ENCODE measurements at regions not wholly inside any gene's neighbourhood (a gene's known extent, or its start where the extent isn't known, plus 50 kb on each side); places are given as distances from the start of the nearest gene placed in this dataset.

DNA sequence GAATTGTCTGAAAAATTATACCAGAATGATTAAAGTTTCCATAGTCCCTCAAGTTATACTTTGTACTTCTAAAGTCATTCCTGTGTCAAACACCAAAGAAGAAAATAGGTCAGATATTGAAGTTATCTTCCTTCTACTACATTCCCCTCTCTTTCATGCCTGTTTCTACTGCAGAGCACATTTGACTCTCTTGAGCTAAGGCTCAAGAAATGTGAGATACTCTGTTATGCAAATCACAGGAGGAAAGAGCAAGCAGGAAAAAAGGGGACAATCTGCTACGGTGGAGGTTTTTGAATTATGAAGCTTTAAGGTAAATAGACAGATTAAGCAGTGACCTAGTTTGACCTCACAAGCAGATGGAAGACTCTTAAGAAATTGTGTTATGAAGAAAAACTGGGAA is 198.9 kb upstream of the LDB2 start:
- DNase-seq: no peak

DNA sequence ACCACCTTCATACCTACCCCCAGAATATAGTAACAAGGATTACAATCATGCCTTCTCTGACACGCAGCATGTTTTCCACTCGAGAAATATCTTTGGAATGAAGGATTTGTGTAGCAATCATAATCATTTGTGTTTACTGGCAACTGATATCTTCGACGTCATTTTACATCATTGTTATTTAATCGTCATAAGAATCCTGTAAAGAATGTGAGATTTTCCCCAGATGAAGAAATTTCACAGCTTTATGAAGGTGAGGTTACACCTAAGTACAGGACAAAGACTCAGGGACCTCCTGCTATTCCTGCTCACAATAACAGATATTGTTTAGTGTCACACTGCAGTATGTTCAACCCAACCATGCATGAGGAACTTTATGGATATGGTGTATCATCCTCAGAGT is 198.2 kb upstream of the LDB2 start:
- DNase-seq: no peak

DNA sequence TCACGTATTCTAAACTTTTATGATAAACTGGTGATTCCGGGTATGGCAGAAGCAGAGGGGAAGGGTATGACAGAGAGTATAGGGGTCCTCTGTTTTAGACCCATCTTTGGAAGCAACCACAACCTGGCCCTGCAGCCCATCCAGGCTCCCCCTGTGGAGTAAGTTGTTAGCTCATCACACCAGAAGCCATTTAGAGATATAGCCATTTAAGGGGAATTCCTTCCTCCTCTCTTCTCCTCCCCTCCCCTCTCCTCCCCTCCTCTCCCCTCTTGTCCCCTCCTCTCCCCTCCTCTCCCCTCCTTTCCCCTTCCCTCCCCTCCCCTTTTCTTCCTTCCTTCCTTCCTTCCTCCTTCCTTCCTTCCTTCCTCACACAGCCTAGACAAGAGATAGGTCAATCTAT is 197.3 kb upstream of the LDB2 start:
- DNase-seq: no peak

DNA sequence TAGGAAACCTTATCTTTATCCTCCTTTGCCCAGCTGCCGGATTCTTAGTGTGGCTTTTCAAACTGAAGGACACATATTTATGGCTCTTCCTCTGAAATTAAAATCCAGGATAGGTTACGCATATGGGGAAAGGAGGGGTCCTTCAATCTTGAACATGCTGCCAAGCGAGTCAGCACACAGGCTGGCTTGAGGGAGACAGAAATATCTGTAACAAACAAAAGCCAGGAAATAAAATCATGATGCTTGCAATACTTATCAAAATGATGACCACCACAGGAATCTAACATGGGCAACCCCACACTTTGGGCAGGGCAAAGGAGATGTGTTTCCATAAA is 196.4 kb upstream of the LDB2 start:
- no peak for DNase-seq

DNA sequence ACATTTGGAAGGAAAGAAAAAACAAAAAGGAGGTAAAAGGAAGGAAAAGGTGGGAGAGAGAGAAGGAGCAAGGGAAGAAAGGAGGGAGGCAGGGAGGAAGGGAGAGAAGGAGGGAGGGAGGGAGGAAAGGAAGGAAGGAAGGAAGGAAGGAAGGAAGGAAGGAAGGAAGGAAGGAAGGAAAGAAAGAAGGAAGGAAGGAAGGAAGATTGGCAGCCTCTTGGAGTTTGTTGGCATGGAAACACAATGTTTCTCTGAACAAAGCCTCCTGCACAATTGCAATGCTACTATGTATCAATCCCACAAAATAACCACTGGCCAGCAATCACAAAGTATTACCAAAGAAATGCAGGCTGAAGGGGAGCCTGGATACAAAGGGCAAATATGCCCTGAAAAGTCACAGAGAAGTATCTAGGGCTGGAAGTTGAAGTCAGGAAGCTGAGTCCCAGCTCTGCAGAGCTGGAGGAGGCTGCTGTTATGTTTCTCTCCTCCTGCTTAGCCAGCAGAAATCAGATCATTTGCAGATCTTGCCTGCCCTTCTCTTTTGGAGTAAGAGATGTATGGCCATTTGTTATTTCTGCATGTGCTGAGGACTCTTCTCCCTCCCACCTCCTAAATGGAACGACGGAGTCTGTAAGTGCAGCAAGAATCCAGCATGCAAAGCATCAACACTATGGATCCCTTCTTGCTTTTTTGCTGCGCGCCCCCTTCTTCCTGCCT is 195.9 kb upstream of the LDB2 start:
- DNase-seq: no peak

DNA sequence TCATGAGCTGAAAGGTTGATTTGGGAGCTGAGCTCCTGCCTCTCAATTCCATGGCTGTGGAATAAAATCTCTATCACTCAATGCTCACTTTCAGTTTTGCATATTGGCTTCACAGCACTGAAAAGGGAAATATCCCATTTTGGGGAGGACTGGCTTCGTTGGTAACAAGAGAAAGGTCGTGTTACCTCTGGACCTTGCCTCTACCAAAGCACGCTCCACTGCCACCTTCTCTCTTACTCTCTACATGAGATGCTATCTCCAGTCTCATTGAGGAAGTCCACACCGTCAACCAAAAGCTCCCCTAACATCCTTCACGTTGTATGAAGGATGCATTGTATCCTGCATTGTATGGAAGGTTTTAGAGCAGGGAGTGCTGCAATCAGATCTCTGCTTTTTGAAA is 195.0 kb upstream of the LDB2 start:
- DNase-seq: no peak

DNA sequence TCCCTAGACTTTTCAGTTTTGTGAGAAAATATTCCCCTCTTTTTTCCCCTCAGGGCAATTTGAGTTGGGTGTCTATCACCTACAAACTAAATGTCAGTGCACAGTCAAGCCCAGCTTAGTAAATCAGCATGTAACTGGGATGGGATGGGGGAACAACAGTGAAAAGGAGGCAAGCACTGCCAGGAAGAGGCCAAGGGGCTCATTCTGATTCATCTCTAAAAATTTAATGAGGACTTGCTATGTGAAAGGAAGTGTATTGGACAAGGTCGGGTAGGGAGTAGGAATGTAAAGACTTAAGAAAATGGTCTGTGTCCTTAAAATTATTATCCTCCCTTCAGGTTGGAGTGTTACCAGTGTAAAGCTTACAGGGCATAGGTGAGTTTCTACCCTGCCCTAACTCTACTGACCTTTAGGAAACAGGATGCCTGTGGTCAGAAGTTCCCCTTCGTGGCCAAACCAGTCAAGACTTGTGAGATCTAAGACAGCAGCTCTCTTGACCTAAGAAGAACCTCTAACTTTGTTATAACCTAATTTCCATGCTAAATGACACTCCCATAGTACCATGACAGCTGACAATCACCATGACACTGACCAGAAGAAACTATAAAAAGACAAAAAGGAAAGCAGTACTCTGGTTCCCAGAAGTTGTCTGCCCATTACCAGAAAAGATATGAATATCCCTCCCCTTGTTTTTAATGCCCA is 194.4 kb upstream of the LDB2 start:
- no peak for DNase-seq

DNA sequence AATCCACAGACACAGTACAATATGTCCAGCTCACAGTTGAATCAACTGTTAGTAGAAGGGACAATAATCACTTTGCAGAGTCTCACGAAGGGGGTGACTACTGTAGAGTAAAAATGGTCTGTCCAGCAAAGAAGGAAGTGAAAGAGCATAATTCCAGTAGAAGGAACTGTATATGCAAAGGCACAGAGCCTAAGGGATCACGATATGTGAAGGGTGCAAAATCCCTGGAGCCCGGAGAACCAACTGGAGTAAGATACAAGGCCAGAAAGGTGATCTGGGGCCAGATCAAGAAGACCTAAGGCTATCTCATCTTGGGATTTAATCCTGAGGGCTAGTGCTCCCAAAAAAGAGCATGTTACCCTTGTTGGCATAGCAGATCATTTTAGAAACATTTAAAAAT is 192.7 kb upstream of the LDB2 start:
- DNase-seq: no peak

DNA sequence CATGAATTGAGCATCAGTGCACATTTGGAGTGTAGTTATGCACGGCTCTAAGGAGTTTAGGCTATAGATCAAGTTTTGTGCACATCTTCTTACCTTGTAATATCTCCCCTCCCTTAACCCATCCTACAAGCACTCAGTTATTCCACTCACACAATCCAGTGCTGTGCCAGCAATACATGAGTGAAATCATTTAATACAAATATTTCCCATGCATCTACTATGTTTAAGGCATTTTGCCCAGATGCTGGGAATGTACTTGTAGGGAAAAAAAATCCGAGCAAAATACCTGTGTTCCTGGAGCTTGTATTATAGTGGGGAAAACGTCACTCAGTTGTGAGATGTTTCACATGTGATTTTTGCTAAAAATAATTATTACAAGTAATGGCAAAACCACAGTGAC is 191.6 kb upstream of the LDB2 start:
- no peak for DNase-seq

DNA sequence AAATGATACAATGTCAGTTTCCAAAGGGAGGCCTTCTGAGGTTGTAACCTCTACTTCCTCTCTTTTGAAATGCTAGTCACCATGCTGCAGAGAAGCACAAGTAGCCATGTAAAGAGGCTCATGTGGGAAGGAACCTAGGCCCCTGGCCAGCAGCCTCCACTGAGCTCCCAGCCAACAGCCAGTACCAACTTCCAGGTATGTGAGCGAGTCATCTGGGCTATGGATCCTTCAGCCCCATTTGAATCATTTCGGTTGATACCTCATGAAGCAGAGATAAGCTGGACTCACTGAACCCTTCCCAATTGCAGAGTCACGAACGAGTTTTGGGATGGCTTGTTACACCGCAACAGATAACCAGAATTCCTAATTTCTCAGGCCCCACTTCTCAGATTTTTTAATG is 187.0 kb upstream of the LDB2 start:
- DNase-seq: no peak

DNA sequence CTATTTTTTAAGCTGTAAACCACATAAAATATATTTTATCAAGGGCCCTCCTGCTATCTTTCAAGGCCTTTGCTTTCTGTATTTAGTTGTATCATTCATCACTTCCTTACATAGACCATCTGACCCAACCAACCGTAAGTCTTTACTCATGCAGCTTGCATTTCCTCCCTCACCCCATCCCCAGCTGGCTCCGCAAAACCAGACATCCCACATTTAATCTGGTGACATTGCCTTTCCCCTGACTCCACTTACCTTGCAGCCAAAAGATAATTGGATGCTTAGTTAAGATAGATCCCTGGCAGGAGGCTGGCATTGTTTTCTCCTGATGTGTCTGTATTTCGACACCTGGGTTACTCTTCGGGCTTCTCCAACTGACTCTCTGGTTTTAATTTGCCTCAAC is 183.7 kb upstream of the LDB2 start:
- no peak for DNase-seq

DNA sequence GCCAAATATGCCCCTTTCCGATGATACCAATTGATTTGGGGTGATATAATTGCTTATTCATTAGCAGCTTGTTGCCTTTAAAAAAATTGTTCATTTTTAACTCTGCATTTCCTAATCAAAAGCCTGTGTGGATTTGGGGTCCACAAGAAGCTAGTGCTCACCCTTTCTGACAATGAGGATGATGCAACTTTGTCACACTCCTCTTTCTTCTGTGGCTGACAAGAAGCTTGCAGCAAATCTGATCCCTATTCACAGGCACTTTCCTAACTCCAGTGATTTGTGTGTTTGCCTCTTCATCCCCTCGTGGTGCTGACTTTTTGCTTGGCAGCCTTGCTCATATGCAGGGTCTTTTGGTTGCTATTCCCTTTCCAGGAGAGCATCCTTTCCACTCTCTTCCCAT is 182.7 kb upstream of the LDB2 start:
- DNase-seq: no peak

DNA sequence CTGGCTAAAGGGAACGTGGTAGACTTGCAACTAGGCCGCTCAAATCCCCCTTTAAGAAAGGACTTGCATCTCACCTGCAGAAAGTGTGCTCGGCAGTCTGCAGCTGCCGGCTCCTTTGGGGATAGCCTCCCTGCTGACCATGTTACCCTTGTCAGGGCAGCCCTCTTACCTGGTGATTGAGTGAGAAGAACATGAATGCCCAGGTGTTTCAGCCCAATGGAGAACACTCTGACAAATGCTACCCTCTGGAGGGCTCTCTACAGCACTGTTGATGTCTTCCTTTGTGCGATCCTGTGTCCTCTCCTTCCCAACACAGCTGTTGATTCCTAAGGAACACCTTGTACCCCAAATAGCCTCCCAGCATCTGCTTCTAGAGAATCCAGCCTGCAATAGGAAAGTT is 178.7 kb upstream of the LDB2 start:
- no peak for DNase-seq

DNA sequence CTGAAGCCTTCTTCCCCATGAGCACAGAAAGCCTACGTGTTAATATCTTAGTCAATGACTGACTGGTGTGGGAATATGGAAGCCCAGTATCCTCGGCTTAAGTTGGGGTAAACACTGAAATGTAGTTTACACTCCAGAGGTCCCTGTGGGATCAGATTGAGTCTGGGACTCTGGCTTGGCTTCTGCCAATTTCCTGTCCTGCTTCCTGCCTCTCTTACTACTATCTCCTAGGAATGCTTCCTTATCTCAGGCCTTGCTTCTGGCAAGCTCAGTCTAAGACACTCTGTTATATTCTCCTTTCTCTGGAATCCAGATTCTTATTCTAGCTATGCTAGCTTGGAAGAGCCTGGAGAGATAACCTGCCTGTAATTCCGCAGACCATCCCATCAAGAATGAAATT is 174.0 kb upstream of the LDB2 start:
- DNase-seq: no peak

DNA sequence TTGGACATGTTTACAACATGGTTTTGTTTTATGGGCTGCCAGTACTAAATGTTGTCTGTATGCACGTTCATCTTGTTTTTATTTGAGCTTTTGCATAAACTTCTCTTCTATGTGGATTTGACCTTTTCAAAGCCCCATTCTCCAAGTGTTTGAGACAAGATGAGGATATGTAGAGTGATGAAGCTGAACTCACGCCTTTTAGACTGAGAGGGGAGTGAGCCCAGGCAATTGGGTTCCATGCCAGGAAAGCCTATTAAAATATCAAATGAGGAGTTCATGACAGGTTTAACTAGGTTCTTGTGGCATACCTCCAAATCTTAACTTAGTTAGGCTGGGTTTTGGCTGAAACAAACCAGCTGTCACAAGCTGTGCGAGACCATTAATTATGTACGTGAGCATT is 170.4 kb upstream of the LDB2 start:
- DNase-seq: no peak

DNA sequence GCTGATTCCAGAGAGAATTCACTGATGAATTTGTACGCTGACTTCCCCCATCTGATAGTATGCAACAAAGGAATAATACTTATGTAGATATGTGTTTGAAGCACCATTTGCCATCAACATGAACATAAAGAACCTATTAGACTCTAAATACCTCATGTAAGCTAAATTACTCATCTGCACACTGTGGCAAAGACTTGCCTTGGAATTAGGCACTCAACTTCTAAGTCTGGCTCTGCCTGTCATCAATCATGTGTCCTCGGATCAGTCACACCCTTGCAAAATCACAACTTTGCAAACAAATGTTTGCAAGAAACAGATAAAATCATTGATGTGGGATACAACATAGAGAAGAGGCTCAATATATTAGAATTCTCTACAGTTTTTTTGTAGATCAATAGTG is 169.9 kb upstream of the LDB2 start:
- no peak for DNase-seq

DNA sequence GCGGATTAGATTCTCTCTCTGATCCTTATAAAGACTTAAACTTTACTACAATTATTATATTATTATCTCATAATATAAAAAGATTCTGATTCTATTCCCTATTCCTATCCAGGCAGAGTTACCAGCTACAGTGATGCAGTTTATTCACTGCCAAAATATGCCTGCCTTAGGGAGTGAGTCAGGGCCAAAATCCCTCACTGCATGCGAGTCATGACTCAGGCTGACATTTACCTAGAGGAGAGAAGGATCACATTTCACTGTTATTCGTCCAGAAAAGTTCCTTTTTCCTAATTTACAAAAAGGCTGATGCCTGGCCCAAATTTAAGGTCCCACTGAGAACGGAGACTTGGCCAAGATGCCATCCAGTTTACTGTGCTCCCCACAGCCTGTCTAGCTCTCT is 168.5 kb upstream of the LDB2 start:
- DNase-seq: no peak

DNA sequence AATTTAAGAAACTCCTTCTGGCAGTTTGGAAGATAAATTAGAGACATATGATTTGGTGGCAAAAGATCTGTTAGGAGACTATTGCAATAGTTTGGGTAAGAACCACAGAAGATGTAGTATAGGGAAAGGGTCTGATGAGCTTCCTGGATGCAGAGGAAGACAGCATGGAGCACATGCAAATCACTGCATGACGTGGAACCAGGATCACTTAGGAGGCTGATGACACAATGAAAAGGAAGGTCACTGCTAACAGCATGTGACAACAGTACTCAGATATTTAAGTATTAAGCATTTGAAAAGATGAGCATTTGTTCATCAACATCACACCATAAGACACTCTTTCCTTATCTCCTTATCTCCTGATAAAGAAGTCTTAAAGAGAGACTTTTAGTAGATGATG is 167.8 kb upstream of the LDB2 start:
- DNase-seq: no peak

DNA sequence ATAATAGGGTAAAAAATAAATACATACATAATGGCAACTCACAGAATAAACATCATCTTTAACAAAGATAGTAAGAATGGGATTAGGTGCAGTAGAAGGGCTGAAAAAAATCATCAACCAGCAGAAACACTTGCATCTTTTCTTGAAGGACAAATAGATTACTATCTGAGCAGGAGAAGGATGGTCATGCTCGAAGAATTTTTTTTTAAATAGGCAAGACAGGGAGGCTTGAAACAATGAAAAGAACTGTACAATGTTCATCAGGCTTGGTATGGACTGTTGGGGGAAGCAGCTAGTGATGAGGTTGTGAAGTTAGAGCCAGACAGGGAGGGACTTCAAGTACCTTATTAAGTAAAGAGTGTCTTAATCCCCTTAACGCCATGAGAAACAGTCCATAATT is 167.4 kb upstream of the LDB2 start:
- no peak for DNase-seq

DNA sequence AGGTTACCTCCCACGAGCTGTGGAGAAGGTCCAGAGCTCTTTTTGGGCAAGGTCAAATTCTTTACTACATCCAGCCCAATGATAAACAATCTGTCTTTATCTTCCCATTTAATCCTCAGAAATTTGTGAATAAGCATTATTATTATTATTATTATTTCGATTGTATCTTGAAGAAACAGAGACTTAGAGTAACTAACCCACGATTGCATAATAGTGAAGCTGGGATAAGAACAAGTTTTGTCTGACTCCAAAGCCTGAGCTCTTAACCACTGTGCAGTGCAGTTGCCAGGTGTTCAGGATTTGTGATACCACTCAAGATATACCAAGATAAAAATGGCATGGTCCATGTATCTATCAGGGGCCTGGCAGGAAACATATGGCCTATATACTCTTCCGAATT is 166.5 kb upstream of the LDB2 start:
- DNase-seq: no peak

DNA sequence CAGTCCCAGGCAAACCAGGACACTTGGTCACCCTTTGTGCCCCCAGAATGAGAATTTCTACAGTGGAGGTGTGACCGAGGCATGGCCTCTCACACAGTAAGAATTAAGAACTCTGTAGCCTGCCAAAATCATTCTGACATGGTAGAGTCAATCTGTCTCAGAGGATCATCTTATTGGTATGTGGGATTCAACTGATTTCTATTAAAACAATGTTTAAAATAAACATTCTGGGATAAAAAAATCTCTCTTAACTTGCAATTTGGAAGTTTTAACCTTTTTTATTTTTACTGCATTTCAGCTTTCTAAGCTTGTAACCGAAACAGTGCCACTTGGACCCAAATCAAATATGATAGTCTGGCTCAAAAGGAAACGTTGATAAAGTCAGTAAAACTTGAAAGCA is 165.4 kb upstream of the LDB2 start:
- DNase-seq: no peak

DNA sequence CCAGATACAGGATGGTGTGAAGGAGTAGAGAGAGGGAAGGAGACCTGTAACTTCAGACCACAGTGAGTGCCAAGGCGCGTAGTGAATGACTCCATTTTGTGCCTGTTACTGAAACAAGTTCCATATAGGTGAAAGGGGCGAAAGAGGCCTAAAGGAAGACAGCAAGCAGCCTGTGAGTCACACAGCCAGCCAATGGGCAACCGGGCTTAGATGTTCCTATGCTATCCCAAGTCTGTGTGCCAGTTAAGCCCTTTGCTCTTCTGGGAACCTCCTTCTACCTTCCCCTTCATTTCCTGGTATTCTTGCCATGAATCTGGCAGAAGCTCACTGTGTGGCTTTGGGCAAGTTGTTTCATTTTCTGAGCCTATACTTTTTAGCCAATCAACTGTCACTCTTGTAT is 161.8 kb upstream of the LDB2 start:
- DNase-seq: no peak

DNA sequence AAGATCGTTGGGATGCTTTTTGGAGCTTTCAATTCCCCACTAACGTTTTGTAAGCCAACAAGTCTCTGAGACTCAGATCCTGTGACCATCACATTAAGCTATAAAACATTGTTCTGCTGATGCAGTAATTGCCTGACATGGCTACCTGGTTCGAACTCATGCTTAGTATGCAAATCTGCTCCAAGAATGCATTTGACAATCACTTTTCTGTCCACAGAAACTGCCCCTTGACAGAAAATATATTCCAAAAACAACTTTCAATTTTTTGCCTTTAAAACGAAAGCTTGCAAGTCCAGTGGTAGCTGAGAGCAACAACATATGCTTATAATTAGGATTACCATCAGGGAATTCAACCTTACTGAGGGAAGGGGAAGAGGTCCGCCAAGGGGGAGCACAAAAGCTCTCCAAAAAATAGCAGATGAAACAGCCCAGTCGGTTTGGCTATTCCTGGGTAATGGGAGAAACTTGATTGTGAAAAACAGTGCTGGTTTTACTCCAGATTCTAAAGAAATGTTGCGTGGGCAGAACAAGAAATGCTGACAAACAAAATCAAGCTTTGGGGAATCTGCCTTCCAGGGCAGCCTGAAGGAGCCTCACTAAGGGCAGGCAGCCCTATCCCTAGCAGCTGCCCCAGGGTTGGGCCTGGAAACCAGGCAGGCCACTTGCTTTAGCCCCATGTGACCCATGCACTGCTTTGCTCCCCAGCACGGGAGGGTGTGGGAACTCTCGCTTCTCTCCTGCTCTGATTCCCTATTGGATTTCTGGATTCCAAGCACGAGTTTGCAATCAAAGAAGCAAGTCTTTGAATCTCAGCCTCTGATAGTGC is 160.7 kb upstream of the LDB2 start:
- DNase-seq: no peak

DNA sequence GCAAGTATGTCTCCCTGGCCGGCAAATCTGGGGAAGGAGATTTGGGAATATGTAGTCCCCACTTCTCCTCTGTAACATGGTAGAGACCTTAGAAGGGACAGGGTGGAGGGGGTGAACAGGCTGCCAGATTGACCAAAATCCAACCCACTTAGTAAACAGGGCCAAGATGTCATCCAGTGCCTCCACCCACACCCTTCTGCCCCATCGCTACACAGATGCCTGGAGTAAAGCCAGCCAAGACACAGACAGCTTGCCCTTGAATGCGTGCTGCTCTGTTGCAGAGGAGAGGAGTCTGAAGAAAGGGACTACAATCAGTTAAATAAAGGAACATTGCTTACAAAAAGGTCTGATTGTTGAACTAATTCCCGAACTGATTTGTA is 160.1 kb upstream of the LDB2 start:
- no peak for DNase-seq

DNA sequence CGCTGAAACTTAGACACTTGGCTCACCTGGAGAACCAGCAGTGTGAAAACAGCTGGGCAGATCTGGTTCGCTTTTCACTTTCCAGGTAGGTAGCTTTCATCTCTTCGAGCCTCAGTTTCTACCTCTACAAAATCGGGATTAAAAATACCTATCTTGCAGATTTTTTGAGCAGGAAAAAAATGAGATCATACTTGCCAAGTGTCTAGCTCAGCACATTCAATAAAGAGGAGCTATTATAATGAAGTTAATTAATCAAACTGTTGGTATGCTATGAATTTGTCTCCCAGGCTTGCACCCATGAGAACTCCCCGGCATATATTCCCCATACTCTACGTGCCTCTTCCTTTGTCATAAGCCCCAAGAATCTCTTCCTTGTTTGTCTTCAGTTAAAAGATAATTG is 158.6 kb upstream of the LDB2 start:
- DNase-seq: no peak
